Hepatocyte (in vitro differentiated cells): ENCODE measurements at regions not wholly inside any gene's neighbourhood (a gene's known extent, or its start where the extent isn't known, plus 50 kb on each side); places are given as distances from the start of the nearest gene placed in this dataset.

Experiments
- CTCF ChIP-seq: fragments of 200-600 bp; sonication (generic); IDR thresholded peaks from 2 replicates; pipeline ENCODE4 v1.5.1; 2016; ENCODE audit warnings: antibody characterized with exemption, mild to moderate bottlenecking; ENCODE audit not compliant: poor library complexity
- EZH2 ChIP-seq: fragments of 200-600 bp; sonication (generic); IDR thresholded peaks from 2 replicates; pipeline ENCODE4 v1.6.1; 2016; ENCODE audit warnings: antibody characterized with exemption, mild to moderate bottlenecking, borderline replicate concordance
- EZH2phosphoT487 ChIP-seq: fragments of 200-600 bp; sonication (generic); IDR thresholded peaks from one replicate; pipeline ENCODE4 v1.6.1; 2018; ENCODE audit warnings: antibody characterized with exemption, mild to moderate bottlenecking, low read depth, moderate library complexity; ENCODE audit not compliant: unreplicated experiment, severe bottlenecking

GRCh38 chr4:125787707-125788106, 473.0 kb downstream of the FAT4 start:
- no peak for TF ChIP-seq CTCF
- TF ChIP-seq EZH2, result no peak
- TF ChIP-seq EZH2phosphoT487, result no peak
